Spinal cord (tissue), 9 donors: ENCODE measurements at regions not wholly inside any gene's neighbourhood (a gene's known extent, or its start where the extent isn't known, plus 50 kb on each side); places are given as distances from the start of the nearest gene placed in this dataset.
A peak's percentile ranks its signal among the peaks of the same experiment; 100 is the strongest.

ENCODE experiments used
- DNase-seq, 6 donors: peaks; one replicate each; pipeline versions ENCODE4 v3.0.0 to v3.0.0-alpha.2; 2013 to 2015; ENCODE audit warnings: low spot score in 6 of 6, low read depth in 4 of 6
- H3K27ac ChIP-seq: one replicate; pipeline ENCODE4 v1.5.1; 2013; ENCODE audit warnings: low read depth, low read length, control low read depth
- H3K27me3 ChIP-seq: one replicate; pipeline ENCODE4 v1.6.1; 2013; ENCODE audit warnings: low read length; ENCODE audit not compliant: control insufficient read depth, insufficient read depth
- H3K36me3 ChIP-seq: one replicate; pipeline ENCODE4 v1.6.1; 2013; ENCODE audit warnings: low read length; ENCODE audit not compliant: control insufficient read depth, insufficient read depth
- H3K4me1 ChIP-seq: one replicate; pipeline ENCODE4 v1.6.1; 2013; ENCODE audit warnings: low read length; ENCODE audit not compliant: control insufficient read depth, insufficient read depth
- H3K4me3 ChIP-seq: one replicate; pipeline ENCODE4 v1.5.1; 2013; ENCODE audit warnings: low read depth, low read length, control low read depth
- H3K9me3 ChIP-seq: one replicate; pipeline ENCODE4 v1.6.1; 2013; ENCODE audit warnings: low read length; ENCODE audit not compliant: control insufficient read depth, insufficient read depth
- WGBS: methylation state at CpG from one replicate; pipeline ENCODE4 v1.1.5; 2013; ENCODE audit warnings: missing lambda C conversion rate; ENCODE audit not compliant: insufficient coverage; 5-methylcytosine and 5-hydroxymethylcytosine counted together
- donor health status: healthy.

- Histone ChIP-seq H3K27ac (no peak overlapping the region), H3K4me3 (no peak overlapping the region), H3K9me3 (no peaks in the 10 kb centered on the region), H3K4me1 (no peaks in the 10 kb centered on the region), H3K27me3 (no peaks in the 10 kb centered on the region), H3K36me3 (no peaks in the 10 kb centered on the region)
- no peak for DNase-seq
These were observed 222.6 kb upstream of the PMFBP1 start for GRCh38 chr16:72394526-72394925.

DNA sequence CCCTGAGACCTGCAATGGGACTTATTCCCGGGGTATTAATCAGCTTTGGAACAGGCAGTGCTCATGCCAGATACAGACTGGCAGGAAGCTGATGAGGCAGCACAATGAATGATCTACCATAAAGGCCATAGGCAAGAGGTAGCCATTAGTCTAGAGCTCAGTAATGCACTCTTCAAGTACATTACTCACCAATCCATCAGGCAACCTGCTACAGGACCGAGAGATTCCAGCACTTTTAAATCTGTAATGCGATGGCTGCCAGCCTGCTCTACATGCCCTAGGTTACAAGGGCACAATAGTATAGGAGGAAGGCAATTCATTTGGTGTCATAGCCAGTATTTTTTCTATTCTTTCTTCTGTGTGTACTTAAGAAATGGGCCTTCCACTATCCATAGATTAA lies 217.8 kb upstream of the PMFBP1 start:
- H3K9me3 ChIP-seq: no peaks in the 10 kb centered on the region
- H3K4me3 ChIP-seq: no peak overlapping the region
- no peaks in the 10 kb centered on the region for H3K36me3 ChIP-seq
- H3K27ac ChIP-seq: no peak overlapping the region
- 75% methylated on average over 1 of the region's 3 CpGs for WGBS
- H3K4me1 ChIP-seq: no peaks in the 10 kb centered on the region
- H3K27me3 ChIP-seq: no peaks in the 10 kb centered on the region
- peak in 1 of 6 donors; percentile 40 for DNase-seq

DNA sequence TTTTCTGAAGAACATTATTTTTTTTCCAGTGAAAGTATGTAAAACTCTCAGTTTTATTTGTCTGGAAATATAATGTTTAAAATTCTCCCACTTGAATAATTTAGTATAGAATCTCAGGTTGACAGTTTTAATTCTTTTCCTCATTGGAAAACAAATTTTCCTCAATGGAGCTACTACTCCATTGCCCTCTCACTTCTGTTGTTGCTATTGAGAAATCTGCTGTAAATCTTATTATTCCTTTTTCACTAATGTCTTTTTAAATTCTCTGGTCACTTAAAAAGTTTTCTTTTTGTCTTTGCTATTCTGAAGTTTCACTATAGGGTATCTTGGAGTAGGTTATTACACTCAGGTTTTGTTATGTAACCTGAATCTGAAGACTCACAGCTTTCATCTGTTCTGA lies 216.1 kb upstream of the PMFBP1 start:
- no peaks in the 10 kb centered on the region for H3K4me1 ChIP-seq
- H3K27ac ChIP-seq: no peak overlapping the region
- no peak overlapping the region for H3K4me3 ChIP-seq

DNA sequence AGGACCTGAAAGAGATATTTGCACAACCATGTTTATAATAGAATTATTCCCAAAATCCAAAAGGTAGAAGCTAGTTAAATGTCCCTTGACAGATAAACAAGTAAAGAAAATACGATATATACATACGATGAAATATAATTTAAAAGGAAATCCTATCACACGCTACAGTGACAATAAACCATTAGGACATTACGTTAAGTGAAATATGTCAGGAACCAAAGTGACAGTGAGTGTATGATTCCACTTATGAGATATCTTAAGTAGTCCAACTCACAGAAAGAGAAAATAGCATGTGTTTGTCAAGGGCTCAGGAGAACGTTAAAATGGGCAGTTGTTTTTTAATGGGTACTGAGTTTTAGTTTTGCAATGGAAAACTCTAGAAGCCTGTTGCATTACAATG lies 212.7 kb upstream of the PMFBP1 start:
- Histone ChIP-seq H3K36me3 (no peaks in the 10 kb centered on the region), H3K4me1 (no peaks in the 10 kb centered on the region), H3K4me3 (no peak overlapping the region), H3K27ac (no peak overlapping the region), H3K9me3 (no peaks in the 10 kb centered on the region), H3K27me3 (no peaks in the 10 kb centered on the region)
- DNase-seq: no peak
- no CpG with 5 or more reads among the region's 5 CpGs for WGBS

More for the DNA sequence above, 216.1 kb upstream of the PMFBP1 start:
- no peaks in the 10 kb centered on the region for H3K36me3 ChIP-seq
- DNase-seq: no peak
- H3K9me3 ChIP-seq: no peaks in the 10 kb centered on the region
- H3K27me3 ChIP-seq: no peaks in the 10 kb centered on the region

GRCh38 chr16:72380283-72380682 lies 208.3 kb upstream of the PMFBP1 start:
- no CpG with 5 or more reads among the region's 1 CpG for WGBS
- no peaks in the 10 kb centered on the region for H3K4me1 ChIP-seq
- DNase-seq: no peak

DNA sequence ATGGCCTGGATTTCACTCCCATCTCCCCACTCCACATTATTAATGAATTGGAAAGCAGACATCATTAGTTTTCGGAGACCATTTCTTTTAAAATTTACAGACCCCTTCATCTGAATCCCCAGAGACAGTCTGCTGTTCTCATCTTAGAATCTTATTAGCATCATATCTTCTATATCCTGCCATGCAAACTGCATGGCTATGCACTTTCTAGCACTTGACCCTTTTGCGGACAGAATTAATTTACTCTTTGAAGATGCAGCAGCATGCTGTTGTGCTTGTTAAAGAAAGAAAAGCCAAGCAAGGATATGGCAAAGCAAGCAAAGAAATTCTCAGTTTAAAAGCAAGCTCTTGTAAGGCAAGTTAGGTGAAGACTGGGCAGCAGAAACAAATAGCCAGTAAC lies 201.2 kb upstream of the PMFBP1 start:
- Histone ChIP-seq H3K27ac (no peak overlapping the region), H3K27me3 (no peaks in the 10 kb centered on the region), H3K9me3 (no peaks in the 10 kb centered on the region), H3K4me3 (no peak overlapping the region), H3K4me1 (peaks cover 4% of the 10 kb centered on the region), H3K36me3 (no peaks in the 10 kb centered on the region)
- DNase-seq: peak in 1 of 6 donors; percentile 84
- WGBS: 68% methylated on average over 2 of the region's 2 CpGs

More at GRCh38 chr16:72380283-72380682, 208.3 kb upstream of the PMFBP1 start:
- H3K36me3 ChIP-seq: no peaks in the 10 kb centered on the region
- H3K4me3 ChIP-seq: no peak overlapping the region
- H3K9me3 ChIP-seq: no peaks in the 10 kb centered on the region
- no peaks in the 10 kb centered on the region for H3K27me3 ChIP-seq
- no peak overlapping the region for H3K27ac ChIP-seq

- no peaks in the 10 kb centered on the region for H3K36me3 ChIP-seq
- H3K27me3 ChIP-seq: no peaks in the 10 kb centered on the region
- H3K4me1 ChIP-seq: peaks cover 4% of the 10 kb centered on the region
- H3K9me3 ChIP-seq: no peaks in the 10 kb centered on the region
- no peak overlapping the region for H3K4me3 ChIP-seq
- H3K27ac ChIP-seq: no peak overlapping the region
- DNase-seq: peak in 2 of 6 donors; percentile 38 to 88
- 57% methylated on average over 6 of the region's 15 CpGs for WGBS
These were observed 200.4 kb upstream of the PMFBP1 start for GRCh38 chr16:72372087-72373045.

GRCh38 chr16:72371307-72372086 lies 199.5 kb upstream of the PMFBP1 start:
- no peaks in the 10 kb centered on the region for H3K9me3 ChIP-seq
- DNase-seq: peak in 1 of 6 donors; percentile 57
- WGBS: 43% methylated on average over 5 of the region's 10 CpGs
- H3K36me3 ChIP-seq: no peaks in the 10 kb centered on the region
- no peaks in the 10 kb centered on the region for H3K27me3 ChIP-seq
- H3K4me1 ChIP-seq: peaks cover 4% of the 10 kb centered on the region
- H3K27ac ChIP-seq: no peak overlapping the region
- no peak overlapping the region for H3K4me3 ChIP-seq

- Histone ChIP-seq H3K4me1 (peaks cover 4% of the 10 kb centered on the region), H3K9me3 (peaks cover 2% of the 10 kb centered on the region), H3K36me3 (no peaks in the 10 kb centered on the region), H3K27ac (no peak overlapping the region), H3K4me3 (no peak overlapping the region), H3K27me3 (no peaks in the 10 kb centered on the region)
- peak in 1 of 6 donors; percentile 52 for DNase-seq
- no CpG with 5 or more reads among the region's 1 CpG for WGBS
These were observed 197.3 kb upstream of the PMFBP1 start for GRCh38 chr16:72369274-72369673.
